ENCODE measurements at regions not wholly inside any gene's neighbourhood (a gene's known extent, or its start where the extent isn't known, plus 50 kb on each side); places are given as distances from the start of the nearest gene placed in this dataset.

DNA sequence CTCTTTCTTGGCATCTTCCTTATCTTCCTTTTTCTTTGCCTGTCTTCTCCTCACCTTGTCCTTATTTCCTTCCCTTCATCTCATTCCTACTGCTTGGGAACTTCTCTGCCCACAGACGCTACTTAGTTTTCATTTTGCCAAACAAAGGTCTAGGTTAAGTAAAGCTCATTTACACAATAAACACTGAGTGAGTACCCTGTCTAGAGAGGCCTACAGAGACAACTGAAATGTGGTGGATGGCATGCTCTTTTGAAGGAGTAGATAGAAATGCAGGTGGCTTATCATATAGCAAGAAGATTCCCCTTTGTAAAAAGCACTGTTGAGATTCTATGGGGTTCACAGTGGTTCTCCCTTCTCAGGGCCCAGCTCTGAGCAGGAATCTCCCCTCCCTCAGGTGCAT, 319.0 kb downstream of the CNTN3 start:
- FAIRE-seq (no peak), DNase-seq (ENCODE audit: low read depth, low spot score) (no peak)
- Histone ChIP-seq H3K9me3 (ENCODE audit: control insufficient read depth, low read depth, low read length) (peaks cover 1% of the 10 kb centered on the region), H3K9ac (ENCODE audit: control insufficient read depth, extremely low read depth, insufficient read depth, low read length) (no peak overlapping the region), H3K27ac (ENCODE audit: control insufficient read depth, insufficient read depth, low read length) (no peak overlapping the region), H3K9me1 (ENCODE audit: control insufficient read depth, extremely low read depth, insufficient read depth, low read length) (no peaks in the 10 kb centered on the region), H3K27me3 (ENCODE audit: control insufficient read depth, extremely low read depth, insufficient read depth, low read length) (no peaks in the 10 kb centered on the region), H4K20me1 (ENCODE audit: control insufficient read depth, extremely low read depth, insufficient read depth, low read length) (no peaks in the 10 kb centered on the region), H2AFZ (ENCODE audit: control insufficient read depth, low read length) (no peak overlapping the region), H3K4me3 (ENCODE audit: control insufficient read depth in 2 of 3, extremely low read depth in 1 of 3, insufficient read depth in 2 of 3, low read depth in 1 of 3, low read length in 3 of 3) (no peak overlapping the region), H3K79me2 (ENCODE audit: control insufficient read depth, insufficient read depth, low read length) (no peaks in the 10 kb centered on the region), H3K4me1 (ENCODE audit: control insufficient read depth, extremely low read depth, insufficient read depth, low read length) (no peaks in the 10 kb centered on the region), H3K4me2 (ENCODE audit: control insufficient read depth, extremely low read depth, insufficient read depth, low read depth, low read length) (no peak overlapping the region), H3K36me3 (ENCODE audit: control insufficient read depth in 2 of 2, extremely low read depth in 1 of 2, insufficient read depth in 2 of 2, low read length in 2 of 2) (no peaks in the 10 kb centered on the region)
- TF ChIP-seq CTCF (optimal IDR thresholded peaks at IDR 0.05 in 1 of 3, IDR thresholded peaks at IDR 0.05 in 1 of 3, conservative IDR thresholded peaks at IDR 0.05 in 1 of 3; ENCODE audit: extremely low read depth in 1 of 3, insufficient read depth in 2 of 3, low read length in 3 of 3) (no peak), EZH2 (IDR thresholded peaks at IDR 0.05; ENCODE audit: low read length) (no peak)
- dilution Hi-C loops (cut with MboI; ENCODE audit: extremely low pct_ligation_motif_present, low sequenced_read_pairs): no loop called here

DNA sequence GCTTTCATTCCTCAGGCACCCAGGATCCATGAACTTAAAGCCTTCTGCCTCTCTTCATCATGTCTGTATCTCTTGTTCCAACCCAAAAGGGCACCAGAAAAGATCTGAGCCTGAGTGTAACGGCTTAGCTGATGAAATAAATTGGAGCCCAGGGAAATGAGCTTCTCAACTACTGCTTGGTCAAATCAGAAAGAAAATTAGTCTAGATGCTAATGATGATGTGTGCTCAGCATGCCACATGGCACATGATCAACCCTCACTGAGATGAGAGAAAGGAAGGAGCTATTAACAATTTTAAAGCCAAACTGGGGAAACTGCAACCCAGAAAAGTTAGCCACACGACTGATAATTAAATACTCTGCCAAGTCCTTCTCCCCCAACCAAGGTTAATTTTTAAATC, 325.7 kb downstream of the CNTN3 start:
- Histone ChIP-seq H3K79me2 (ENCODE audit: control insufficient read depth, insufficient read depth, low read length) (no peaks in the 10 kb centered on the region), H2AFZ (ENCODE audit: control insufficient read depth, low read length) (no peak overlapping the region), H3K9me3 (ENCODE audit: control insufficient read depth, low read depth, low read length) (no peaks in the 10 kb centered on the region), H3K27ac (ENCODE audit: control insufficient read depth, insufficient read depth, low read length) (no peak overlapping the region), H3K9ac (ENCODE audit: control insufficient read depth, extremely low read depth, insufficient read depth, low read length) (no peak overlapping the region), H4K20me1 (ENCODE audit: control insufficient read depth, extremely low read depth, insufficient read depth, low read length) (no peaks in the 10 kb centered on the region), H3K36me3 (ENCODE audit: control insufficient read depth in 2 of 2, extremely low read depth in 1 of 2, insufficient read depth in 2 of 2, low read length in 2 of 2) (no peaks in the 10 kb centered on the region), H3K4me2 (ENCODE audit: control insufficient read depth, extremely low read depth, insufficient read depth, low read depth, low read length) (no peak overlapping the region), H3K4me1 (ENCODE audit: control insufficient read depth, extremely low read depth, insufficient read depth, low read length) (no peaks in the 10 kb centered on the region), H3K4me3 (ENCODE audit: control insufficient read depth in 2 of 3, extremely low read depth in 1 of 3, insufficient read depth in 2 of 3, low read depth in 1 of 3, low read length in 3 of 3) (no peak overlapping the region), H3K27me3 (ENCODE audit: control insufficient read depth, extremely low read depth, insufficient read depth, low read length) (no peaks in the 10 kb centered on the region), H3K9me1 (ENCODE audit: control insufficient read depth, extremely low read depth, insufficient read depth, low read length) (no peaks in the 10 kb centered on the region)
- DNase-seq (ENCODE audit: low read depth, low spot score): no peak
- no peak for TF ChIP-seq CTCF (optimal IDR thresholded peaks at IDR 0.05 in 1 of 3, IDR thresholded peaks at IDR 0.05 in 1 of 3, conservative IDR thresholded peaks at IDR 0.05 in 1 of 3; ENCODE audit: extremely low read depth in 1 of 3, insufficient read depth in 2 of 3, low read length in 3 of 3)
- no peak for TF ChIP-seq EZH2 (IDR thresholded peaks at IDR 0.05; ENCODE audit: low read length)
- dilution Hi-C loops (cut with MboI; ENCODE audit: extremely low pct_ligation_motif_present, low sequenced_read_pairs): no loop called here
- FAIRE-seq: no peak
